ENCODE measurements at regions not wholly inside any gene's neighbourhood (a gene's known extent, or its start where the extent isn't known, plus 50 kb on each side); places are given as distances from the start of the nearest gene placed in this dataset.

GRCh38 chr4:34412233-34412632, 1832.1 kb downstream of the ARAP2 start:
- CTCF ChIA-PET, result no interaction called here
- H3K27ac Mint-ChIP-seq (ENCODE audit: unreplicated experiment), result no peak overlapping the region
- no peaks in the 10 kb centered on the region for H3K36me3 Mint-ChIP-seq (ENCODE audit: insufficient read depth, unreplicated experiment)
- no peak overlapping the region for H3K4me3 ChIP-seq (ENCODE audit: low read depth, low read length)
- DNase-seq, result no peak
- H3K9me3 Mint-ChIP-seq (ENCODE audit: unreplicated experiment), result no peaks in the 10 kb centered on the region
- no peaks in the 10 kb centered on the region for H3K4me1 ChIP-seq
- no TSS peak for BruUV-seq (replicated peaks)
- TF ChIP-seq CTCF (IDR thresholded peaks at IDR 0.05; ENCODE audit: insufficient read depth in 1 of 2, low read depth in 1 of 2, low read length in 1 of 2, severe bottlenecking in 1 of 2, unreplicated experiment in 1 of 2), result no peak
- POLR2A ChIA-PET, result no interaction called here
- H3K4me3 Mint-ChIP-seq (ENCODE audit: unreplicated experiment), result no peak overlapping the region
- no peaks in the 10 kb centered on the region for H3K36me3 ChIP-seq (ENCODE audit: control insufficient read depth, insufficient read depth, low read length)
- peaks cover 2% of the 10 kb centered on the region for H3K27me3 Mint-ChIP-seq (ENCODE audit: insufficient read depth, unreplicated experiment)
- H3K4me1 Mint-ChIP-seq (ENCODE audit: low read depth, unreplicated experiment), result no peaks in the 10 kb centered on the region
- no peaks in the 10 kb centered on the region for H3K9me3 ChIP-seq
- H3K27me3 ChIP-seq (replicated peaks; ENCODE audit: control insufficient read depth, insufficient read depth, low read length), result no peaks in the 10 kb centered on the region
- intact Hi-C loops (cut with micrococcal nuclease; ENCODE audit: unreplicated experiment), result no loop called here

GRCh38 chr4:34412911-34413310, 1831.4 kb downstream of the ARAP2 start:
- no peaks in the 10 kb centered on the region for H3K4me1 ChIP-seq
- no peaks in the 10 kb centered on the region for H3K36me3 ChIP-seq (ENCODE audit: control insufficient read depth, insufficient read depth, low read length)
- H3K4me3 Mint-ChIP-seq (ENCODE audit: unreplicated experiment), result no peak overlapping the region
- POLR2A ChIA-PET, result no interaction called here
- no TSS peak for BruUV-seq (replicated peaks)
- H3K27me3 Mint-ChIP-seq (ENCODE audit: insufficient read depth, unreplicated experiment), result peaks cover 2% of the 10 kb centered on the region
- DNase-seq, result no peak
- no peaks in the 10 kb centered on the region for H3K4me1 Mint-ChIP-seq (ENCODE audit: low read depth, unreplicated experiment)
- CTCF ChIA-PET, result no interaction called here
- H3K9me3 Mint-ChIP-seq (ENCODE audit: unreplicated experiment), result no peaks in the 10 kb centered on the region
- no peak for TF ChIP-seq CTCF (IDR thresholded peaks at IDR 0.05; ENCODE audit: insufficient read depth in 1 of 2, low read depth in 1 of 2, low read length in 1 of 2, severe bottlenecking in 1 of 2, unreplicated experiment in 1 of 2)
- no peaks in the 10 kb centered on the region for H3K9me3 ChIP-seq
- H3K27me3 ChIP-seq (replicated peaks; ENCODE audit: control insufficient read depth, insufficient read depth, low read length), result no peaks in the 10 kb centered on the region
- intact Hi-C loops (cut with micrococcal nuclease; ENCODE audit: unreplicated experiment), result no loop called here
- no peaks in the 10 kb centered on the region for H3K36me3 Mint-ChIP-seq (ENCODE audit: insufficient read depth, unreplicated experiment)
- no peak overlapping the region for H3K4me3 ChIP-seq (ENCODE audit: low read depth, low read length)
- no peak overlapping the region for H3K27ac Mint-ChIP-seq (ENCODE audit: unreplicated experiment)

GRCh38 chr4:34417160-34417559, 1827.2 kb downstream of the ARAP2 start:
- Mint-ChIP-seq H3K4me3 (ENCODE audit: unreplicated experiment) (no peak overlapping the region), H3K4me1 (ENCODE audit: low read depth, unreplicated experiment) (no peaks in the 10 kb centered on the region), H3K36me3 (ENCODE audit: insufficient read depth, unreplicated experiment) (no peaks in the 10 kb centered on the region), H3K27ac (ENCODE audit: unreplicated experiment) (no peak overlapping the region), H3K9me3 (ENCODE audit: unreplicated experiment) (no peaks in the 10 kb centered on the region), H3K27me3 (ENCODE audit: insufficient read depth, unreplicated experiment) (no peaks in the 10 kb centered on the region)
- no peak overlapping the region for H3K4me3 ChIP-seq (ENCODE audit: low read depth, low read length)
- POLR2A ChIA-PET, result no interaction called here
- DNase-seq, result no peak
- no peaks in the 10 kb centered on the region for H3K9me3 ChIP-seq
- no TSS peak for BruUV-seq (replicated peaks)
- intact Hi-C loops (cut with micrococcal nuclease; ENCODE audit: unreplicated experiment), result no loop called here
- H3K4me1 ChIP-seq, result no peaks in the 10 kb centered on the region
- no peaks in the 10 kb centered on the region for H3K36me3 ChIP-seq (ENCODE audit: control insufficient read depth, insufficient read depth, low read length)
- TF ChIP-seq CTCF (IDR thresholded peaks at IDR 0.05; ENCODE audit: insufficient read depth in 1 of 2, low read depth in 1 of 2, low read length in 1 of 2, severe bottlenecking in 1 of 2, unreplicated experiment in 1 of 2), result no peak
- CTCF ChIA-PET, result no interaction called here
- no peaks in the 10 kb centered on the region for H3K27me3 ChIP-seq (replicated peaks; ENCODE audit: control insufficient read depth, insufficient read depth, low read length)

Data from Caco-2 (cell line).